ENCODE measurements at regions not wholly inside any gene's neighbourhood (a gene's known extent, or its start where the extent isn't known, plus 50 kb on each side); places are given as distances from the start of the nearest gene placed in this dataset.

GRCh38 chr2:41182961-41183360, 731.1 kb upstream of the SLC8A1 start:
- H3K36me3 ChIP-seq, result no peaks in the 10 kb centered on the region
- 67 to 72% methylated on average over 5 of the region's 5 CpGs for WGBS, 2 donors
- H3K4me3 ChIP-seq, result no peak overlapping the region
- no peak overlapping the region for H3K27ac ChIP-seq
- no peaks in the 10 kb centered on the region for H3K27me3 ChIP-seq
- TF ChIP-seq CTCF (IDR thresholded peaks at IDR 0.05) (no peak), POLR2A (IDR thresholded peaks at IDR 0.05) (no peak)
- H3K9me3 ChIP-seq, result no peaks in the 10 kb centered on the region
- intact Hi-C loops (cut with DNase I), result no loop called here
- H3K4me1 ChIP-seq, result no peaks in the 10 kb centered on the region
- DNase-seq, result no peak

GRCh38 chr2:41187376-41188122, 735.7 kb upstream of the SLC8A1 start:
- DNase-seq, result no peak
- no peaks in the 10 kb centered on the region for H3K36me3 ChIP-seq
- H3K4me1 ChIP-seq, result no peaks in the 10 kb centered on the region
- WGBS, 2 donors, result 65 to 67% methylated on average over 5 of the region's 5 CpGs
- H3K9me3 ChIP-seq, result no peaks in the 10 kb centered on the region
- no peak overlapping the region for H3K4me3 ChIP-seq
- no peaks in the 10 kb centered on the region for H3K27me3 ChIP-seq
- TF ChIP-seq CTCF (IDR thresholded peaks at IDR 0.05) (no peak), POLR2A (IDR thresholded peaks at IDR 0.05) (no peak)
- H3K27ac ChIP-seq, result no peak overlapping the region
- intact Hi-C loops (cut with DNase I), result no loop called here

GRCh38 chr2:41194230-41194629, 742.3 kb upstream of the SLC8A1 start:
- no peaks in the 10 kb centered on the region for H3K4me1 ChIP-seq
- no peaks in the 10 kb centered on the region for H3K27me3 ChIP-seq
- no peaks in the 10 kb centered on the region for H3K36me3 ChIP-seq
- TF ChIP-seq POLR2A (IDR thresholded peaks at IDR 0.05) (no peak), CTCF (IDR thresholded peaks at IDR 0.05) (no peak)
- no peaks in the 10 kb centered on the region for H3K9me3 ChIP-seq
- whole genome bisulfite sequencing, 2 donors, result 53 to 68% methylated on average over 4 to 5 of the region's 5 CpGs
- H3K27ac ChIP-seq, result no peak overlapping the region
- H3K4me3 ChIP-seq, result no peak overlapping the region
- no peak for DNase-seq
- intact Hi-C loops (cut with DNase I), result no loop called here

- no peaks in the 10 kb centered on the region for H3K27me3 ChIP-seq
- no peaks in the 10 kb centered on the region for H3K36me3 ChIP-seq
- no peak overlapping the region for H3K27ac ChIP-seq
- TF ChIP-seq POLR2A (IDR thresholded peaks at IDR 0.05) (no peak), CTCF (IDR thresholded peaks at IDR 0.05) (no peak)
- no peaks in the 10 kb centered on the region for H3K4me1 ChIP-seq
- no peak overlapping the region for H3K4me3 ChIP-seq
- intact Hi-C loops (cut with DNase I), result no loop called here
- WGBS, 2 donors, result 81 to 85% methylated on average over 4 of the region's 4 CpGs
- H3K9me3 ChIP-seq, result no peaks in the 10 kb centered on the region
- no peak for DNase-seq
Observed at GRCh38 chr2:41197781-41198180, 745.9 kb upstream of the SLC8A1 start.

GRCh38 chr2:41199334-41199733, 747.4 kb upstream of the SLC8A1 start:
- intact Hi-C loops (cut with DNase I), result no loop called here

More at GRCh38 chr2:41199334-41199733, 747.4 kb upstream of the SLC8A1 start:
- no peaks in the 10 kb centered on the region for H3K27me3 ChIP-seq
- no peak overlapping the region for H3K4me3 ChIP-seq
- no peak overlapping the region for H3K27ac ChIP-seq
- DNase-seq, result no peak
- H3K9me3 ChIP-seq, result no peaks in the 10 kb centered on the region
- H3K4me1 ChIP-seq, result no peaks in the 10 kb centered on the region
- no peaks in the 10 kb centered on the region for H3K36me3 ChIP-seq
- TF ChIP-seq POLR2A (IDR thresholded peaks at IDR 0.05), result no peak
- TF ChIP-seq CTCF (IDR thresholded peaks at IDR 0.05), result no peak
- 55 to 56% methylated on average over 1 of the region's 1 CpG for WGBS, 2 donors

Data from esophagus squamous epithelium (tissue), 5 donors.